WTC11 (cell line): ENCODE measurements at regions not wholly inside any gene's neighbourhood (a gene's known extent, or its start where the extent isn't known, plus 50 kb on each side); places are given as distances from the start of the nearest gene placed in this dataset.

Source experiments
- ATAC-seq: fragments of 200-7000 bp; cut with Tn5 transposase; 2 replicates; pipeline ENCODE4 v1.10.0; 2021; ENCODE audit warnings: mild to moderate bottlenecking, moderate library complexity
- CTCF ChIA-PET: fragments of 300-600 bp; sonication (Branson Sonifier 250); formaldehyde crosslinking; loops from one replicate; lab custom pipeline; 2021; ENCODE audit warnings: antibody characterized with exemption; lab: Charles Lee
- POLR2A ChIA-PET: fragments of 350-600 bp; sonication (Branson Sonifier 250); formaldehyde crosslinking; loops from one replicate; lab custom pipeline; 2021; ENCODE audit warnings: antibody characterized with exemption; lab: Charles Lee
- DNase-seq: peaks from one replicate; pipeline ENCODE4 v3.0.0; 2021; ENCODE audit warnings: low spot score
- H3K27ac Mint-ChIP-seq: 2 replicates; pipeline ENCODE4 v1.8.0; 2021; ENCODE audit warnings: mixed read lengths
- H3K27me3 Mint-ChIP-seq: 2 replicates; pipeline ENCODE4 v1.8.0; 2021; ENCODE audit warnings: low read depth, mild to moderate bottlenecking, moderate library complexity, mixed read lengths
- H3K36me3 Mint-ChIP-seq: 2 replicates; pipeline ENCODE4 v1.8.0; 2021; ENCODE audit warnings: mixed read lengths
- H3K4me1 Mint-ChIP-seq: 2 replicates; pipeline ENCODE4 v1.8.0; 2022; ENCODE audit warnings: mixed read lengths
- H3K4me3 Mint-ChIP-seq: 2 replicates; pipeline ENCODE4 v1.8.0; 2021; ENCODE audit warnings: mild to moderate bottlenecking, moderate library complexity, mixed read lengths
- H3K9me3 Mint-ChIP-seq: 2 replicates; pipeline ENCODE4 v1.8.0; 2021; ENCODE audit warnings: mixed read lengths
- AR ChIP-seq: fragments of 250-450 bp; sonication (Bioruptor Pico); IDR thresholded peaks from 2 replicates; pipeline ENCODE4 v1.9.0; 2021; ENCODE audit warnings: mild to moderate bottlenecking
- ATF6 ChIP-seq: sonication (generic); formaldehyde crosslinking; IDR thresholded peaks from 2 replicates; pipeline ENCODE4 v1.8.1; 2023; ENCODE audit warnings: mild to moderate bottlenecking, missing genetic modification reagents
- CREM ChIP-seq: sonication (generic); formaldehyde crosslinking; IDR thresholded peaks from 2 replicates; pipeline ENCODE4 v1.8.1; 2022; ENCODE audit warnings: mild to moderate bottlenecking, missing genetic modification reagents, moderate library complexity
- E2F4 ChIP-seq: sonication (generic); formaldehyde crosslinking; IDR thresholded peaks from 2 replicates; pipeline ENCODE4 v1.8.1; 2022; ENCODE audit warnings: low read depth, mild to moderate bottlenecking, moderate library complexity, missing genetic modification reagents, borderline replicate concordance
- EMX1 ChIP-seq: fragments of 250-450 bp; sonication (Bioruptor Pico); IDR thresholded peaks from 2 replicates; pipeline ENCODE4 v1.8.0; 2021; ENCODE audit warnings: mild to moderate bottlenecking
- HMGA2 ChIP-seq: fragments of 250-450 bp; sonication (Bioruptor Pico); IDR thresholded peaks from 2 replicates; pipeline ENCODE4 v1.4.0; 2021; ENCODE audit warnings: mild to moderate bottlenecking, moderate library complexity
- NFYB ChIP-seq: sonication (generic); formaldehyde crosslinking; conservative IDR thresholded peaks from 2 replicates; pipeline ENCODE4 v1.8.0; 2022; ENCODE audit warnings: low read depth, missing genetic modification reagents
- NR3C1 ChIP-seq: sonication (generic); formaldehyde crosslinking; conservative IDR thresholded peaks from 2 replicates; pipeline ENCODE4 v1.8.1; 2023; ENCODE audit warnings: low read depth, mild to moderate bottlenecking, missing genetic modification reagents
- TCF7 ChIP-seq: sonication (generic); formaldehyde crosslinking; IDR thresholded peaks from 2 replicates; pipeline ENCODE4 v1.8.0; 2022; ENCODE audit warnings: mild to moderate bottlenecking, low read depth, missing genetic modification reagents, moderate library complexity
- ZNF671 ChIP-seq: fragments of 250-450 bp; sonication (Bioruptor Pico); IDR thresholded peaks from 2 replicates; pipeline ENCODE4 v1.8.0; 2021; ENCODE audit warnings: mild to moderate bottlenecking
- TF ChIP-seq, protein P1 (sequence below): sonication (generic); formaldehyde crosslinking; IDR thresholded peaks from 2 replicates; pipeline ENCODE4 v1.8.0; 2022; ENCODE audit warnings: mild to moderate bottlenecking, missing genetic modification reagents
- TF ChIP-seq, protein P2 (sequence below): sonication (generic); formaldehyde crosslinking; IDR thresholded peaks from 2 replicates; pipeline ENCODE4 v1.8.1; 2023; ENCODE audit warnings: mild to moderate bottlenecking, missing genetic modification reagents, moderate library complexity
- TF ChIP-seq, protein P3 (sequence below): fragments of 200-600 bp; IDR thresholded peaks from 2 replicates; pipeline ENCODE4 v1.8.0; 2022; ENCODE audit warnings: antibody characterized with exemption
- TF ChIP-seq, protein P4 (sequence below): sonication (generic); formaldehyde crosslinking; IDR thresholded peaks from 2 replicates; pipeline ENCODE4 v1.8.0; 2022; ENCODE audit warnings: missing genetic modification reagents

DNA sequence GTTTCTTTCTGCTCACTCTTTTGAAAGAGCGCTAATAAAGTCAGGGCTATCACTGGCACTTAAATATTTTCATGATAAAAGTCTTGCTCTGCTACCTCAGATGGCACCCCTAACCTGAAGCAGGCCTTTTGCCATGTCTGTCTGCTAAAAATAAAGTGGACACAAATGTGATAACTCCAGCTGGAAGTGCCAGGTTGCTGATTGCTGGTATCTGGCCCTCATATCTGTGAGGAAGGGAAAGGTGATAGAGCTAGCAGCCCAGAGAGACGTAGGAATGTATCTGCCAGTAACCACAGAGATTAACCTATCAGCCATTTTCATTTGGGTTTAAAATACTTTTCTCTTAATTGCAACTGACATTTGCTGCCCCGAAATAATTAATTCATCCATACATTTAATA is 127.9 kb downstream of the GRIN2B start (continued):
- TF ChIP-seq, protein P1, sequence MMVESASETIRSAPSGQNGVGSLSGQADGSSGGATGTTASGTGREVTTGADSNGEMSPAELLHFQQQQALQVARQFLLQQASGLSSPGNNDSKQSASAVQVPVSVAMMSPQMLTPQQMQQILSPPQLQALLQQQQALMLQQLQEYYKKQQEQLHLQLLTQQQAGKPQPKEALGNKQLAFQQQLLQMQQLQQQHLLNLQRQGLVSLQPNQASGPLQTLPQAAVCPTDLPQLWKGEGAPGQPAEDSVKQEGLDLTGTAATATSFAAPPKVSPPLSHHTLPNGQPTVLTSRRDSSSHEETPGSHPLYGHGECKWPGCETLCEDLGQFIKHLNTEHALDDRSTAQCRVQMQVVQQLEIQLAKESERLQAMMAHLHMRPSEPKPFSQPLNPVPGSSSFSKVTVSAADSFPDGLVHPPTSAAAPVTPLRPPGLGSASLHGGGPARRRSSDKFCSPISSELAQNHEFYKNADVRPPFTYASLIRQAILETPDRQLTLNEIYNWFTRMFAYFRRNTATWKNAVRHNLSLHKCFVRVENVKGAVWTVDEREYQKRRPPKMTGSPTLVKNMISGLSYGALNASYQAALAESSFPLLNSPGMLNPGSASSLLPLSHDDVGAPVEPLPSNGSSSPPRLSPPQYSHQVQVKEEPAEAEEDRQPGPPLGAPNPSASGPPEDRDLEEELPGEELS (CRISPR knock-in tag) = no peak
- no peak for TF ChIP-seq TCF7 (CRISPR knock-in tag)
- TF ChIP-seq HMGA2 (CRISPR knock-in tag) = no peak
- TF ChIP-seq CREM (CRISPR knock-in tag) = no peak
- no peak for TF ChIP-seq NR3C1 (CRISPR knock-in tag)

DNA sequence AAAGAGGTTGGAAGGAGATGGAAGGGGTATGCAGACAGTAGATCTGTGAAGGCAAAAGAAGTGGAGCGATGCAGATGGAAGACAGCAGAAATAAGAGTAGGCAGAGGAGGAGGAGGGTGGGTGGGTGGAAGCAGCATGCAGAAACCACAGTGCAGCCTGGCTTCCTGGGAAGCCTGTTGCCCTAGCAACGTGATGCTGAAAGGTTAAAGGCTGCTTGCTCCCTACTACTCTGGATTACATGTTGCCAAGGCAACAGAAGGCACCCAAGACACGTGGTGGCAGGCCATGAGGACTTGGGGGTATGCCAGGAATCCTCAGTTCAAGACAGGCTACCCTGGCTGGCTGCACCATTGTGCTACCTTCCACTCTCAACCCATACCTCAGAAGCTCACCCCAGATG is 129.6 kb downstream of the GRIN2B start:
- POLR2A ChIA-PET = no interaction called here
- Mint-ChIP-seq H3K36me3 (no peaks in the 10 kb centered on the region), H3K27me3 (peaks cover 6% of the 10 kb centered on the region), H3K4me1 (peaks cover 11% of the 10 kb centered on the region), H3K4me3 (no peak overlapping the region), H3K27ac (no peak overlapping the region), H3K9me3 (no peaks in the 10 kb centered on the region)
- CTCF ChIA-PET = interaction anchor here (0.7 to 1.6 kb wide), 3 partner anchors 13 to 278 kb away, joined by 3 to 5 read pairs (median 3); no protein-coding TSS in a partner anchor
- DNase-seq = peak; percentile 62
- TF ChIP-seq E2F4 (CRISPR knock-in tag) = no peak
- TF ChIP-seq, protein P2, sequence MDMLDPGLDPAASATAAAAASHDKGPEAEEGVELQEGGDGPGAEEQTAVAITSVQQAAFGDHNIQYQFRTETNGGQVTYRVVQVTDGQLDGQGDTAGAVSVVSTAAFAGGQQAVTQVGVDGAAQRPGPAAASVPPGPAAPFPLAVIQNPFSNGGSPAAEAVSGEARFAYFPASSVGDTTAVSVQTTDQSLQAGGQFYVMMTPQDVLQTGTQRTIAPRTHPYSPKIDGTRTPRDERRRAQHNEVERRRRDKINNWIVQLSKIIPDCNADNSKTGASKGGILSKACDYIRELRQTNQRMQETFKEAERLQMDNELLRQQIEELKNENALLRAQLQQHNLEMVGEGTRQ (CRISPR knock-in tag) = peak; percentile 79
- peak; percentile 96 for ATAC-seq

DNA sequence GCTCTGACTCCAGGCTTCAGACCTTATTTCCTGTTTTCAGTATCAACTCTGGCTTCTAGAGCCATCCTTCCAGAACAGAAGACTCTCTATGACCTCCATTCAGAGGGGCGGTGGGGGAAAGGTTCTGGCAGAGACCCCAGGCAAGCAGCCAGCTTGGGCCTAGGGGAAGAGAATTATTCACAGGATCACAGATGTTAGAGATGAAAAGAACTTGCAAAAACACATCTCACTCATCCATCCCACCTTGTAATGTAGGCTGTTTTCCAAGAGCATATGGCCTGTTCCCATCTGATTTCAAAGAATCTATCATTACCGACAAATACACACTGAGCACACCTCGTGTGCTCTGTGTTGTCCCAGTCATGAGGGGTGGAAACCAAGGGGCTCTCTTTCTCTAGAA is 131.9 kb downstream of the GRIN2B start:
- Mint-ChIP-seq H3K4me3 (no peak overlapping the region), H3K27ac (no peak overlapping the region), H3K36me3 (no peaks in the 10 kb centered on the region), H3K27me3 (peaks cover 6% of the 10 kb centered on the region), H3K4me1 (peaks cover 11% of the 10 kb centered on the region), H3K9me3 (no peaks in the 10 kb centered on the region)
- no peak for ATAC-seq
- ChIA-PET CTCF (no interaction called here), POLR2A (no interaction called here)
- DNase-seq = no peak
- TF ChIP-seq AR (CRISPR knock-in tag) (no peak), CREM (CRISPR knock-in tag) (no peak), ZNF671 (CRISPR knock-in tag) (no peak), EMX1 (CRISPR knock-in tag) (no peak), ATF6 (CRISPR knock-in tag) (no peak), NFYB (CRISPR knock-in tag) (no peak), NR3C1 (CRISPR knock-in tag) (no peak)
- TF ChIP-seq, protein P3, sequence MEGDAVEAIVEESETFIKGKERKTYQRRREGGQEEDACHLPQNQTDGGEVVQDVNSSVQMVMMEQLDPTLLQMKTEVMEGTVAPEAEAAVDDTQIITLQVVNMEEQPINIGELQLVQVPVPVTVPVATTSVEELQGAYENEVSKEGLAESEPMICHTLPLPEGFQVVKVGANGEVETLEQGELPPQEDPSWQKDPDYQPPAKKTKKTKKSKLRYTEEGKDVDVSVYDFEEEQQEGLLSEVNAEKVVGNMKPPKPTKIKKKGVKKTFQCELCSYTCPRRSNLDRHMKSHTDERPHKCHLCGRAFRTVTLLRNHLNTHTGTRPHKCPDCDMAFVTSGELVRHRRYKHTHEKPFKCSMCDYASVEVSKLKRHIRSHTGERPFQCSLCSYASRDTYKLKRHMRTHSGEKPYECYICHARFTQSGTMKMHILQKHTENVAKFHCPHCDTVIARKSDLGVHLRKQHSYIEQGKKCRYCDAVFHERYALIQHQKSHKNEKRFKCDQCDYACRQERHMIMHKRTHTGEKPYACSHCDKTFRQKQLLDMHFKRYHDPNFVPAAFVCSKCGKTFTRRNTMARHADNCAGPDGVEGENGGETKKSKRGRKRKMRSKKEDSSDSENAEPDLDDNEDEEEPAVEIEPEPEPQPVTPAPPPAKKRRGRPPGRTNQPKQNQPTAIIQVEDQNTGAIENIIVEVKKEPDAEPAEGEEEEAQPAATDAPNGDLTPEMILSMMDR = no peak
- TF ChIP-seq, protein P4, sequence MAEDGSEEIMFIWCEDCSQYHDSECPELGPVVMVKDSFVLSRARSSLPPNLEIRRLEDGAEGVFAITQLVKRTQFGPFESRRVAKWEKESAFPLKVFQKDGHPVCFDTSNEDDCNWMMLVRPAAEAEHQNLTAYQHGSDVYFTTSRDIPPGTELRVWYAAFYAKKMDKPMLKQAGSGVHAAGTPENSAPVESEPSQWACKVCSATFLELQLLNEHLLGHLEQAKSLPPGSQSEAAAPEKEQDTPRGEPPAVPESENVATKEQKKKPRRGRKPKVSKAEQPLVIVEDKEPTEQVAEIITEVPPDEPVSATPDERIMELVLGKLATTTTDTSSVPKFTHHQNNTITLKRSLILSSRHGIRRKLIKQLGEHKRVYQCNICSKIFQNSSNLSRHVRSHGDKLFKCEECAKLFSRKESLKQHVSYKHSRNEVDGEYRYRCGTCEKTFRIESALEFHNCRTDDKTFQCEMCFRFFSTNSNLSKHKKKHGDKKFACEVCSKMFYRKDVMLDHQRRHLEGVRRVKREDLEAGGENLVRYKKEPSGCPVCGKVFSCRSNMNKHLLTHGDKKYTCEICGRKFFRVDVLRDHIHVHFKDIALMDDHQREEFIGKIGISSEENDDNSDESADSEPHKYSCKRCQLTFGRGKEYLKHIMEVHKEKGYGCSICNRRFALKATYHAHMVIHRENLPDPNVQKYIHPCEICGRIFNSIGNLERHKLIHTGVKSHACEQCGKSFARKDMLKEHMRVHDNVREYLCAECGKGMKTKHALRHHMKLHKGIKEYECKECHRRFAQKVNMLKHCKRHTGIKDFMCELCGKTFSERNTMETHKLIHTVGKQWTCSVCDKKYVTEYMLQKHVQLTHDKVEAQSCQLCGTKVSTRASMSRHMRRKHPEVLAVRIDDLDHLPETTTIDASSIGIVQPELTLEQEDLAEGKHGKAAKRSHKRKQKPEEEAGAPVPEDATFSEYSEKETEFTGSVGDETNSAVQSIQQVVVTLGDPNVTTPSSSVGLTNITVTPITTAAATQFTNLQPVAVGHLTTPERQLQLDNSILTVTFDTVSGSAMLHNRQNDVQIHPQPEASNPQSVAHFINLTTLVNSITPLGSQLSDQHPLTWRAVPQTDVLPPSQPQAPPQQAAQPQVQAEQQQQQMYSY (CRISPR knock-in tag) = no peak
